ENCODE measurements at regions not wholly inside any gene's neighbourhood (a gene's known extent, or its start where the extent isn't known, plus 50 kb on each side); places are given as distances from the start of the nearest gene placed in this dataset.
A peak's percentile ranks its signal among the peaks of the same experiment; 100 is the strongest.
"Not testable (repeated sequence)": the region's sequence is repeated elsewhere in the genome, so short reads cannot be mapped to it uniquely, and the experiment has no call there.

GRCh38 chr4:170721812-170722373, 632.1 kb upstream of the AADAT start:
- Histone ChIP-seq H3K4me1 (ENCODE audit: control insufficient read depth, insufficient read depth, low read length) (no peaks in the 10 kb centered on the region), H3K27me3 (ENCODE audit: control insufficient read depth, insufficient read depth, low read length) (no peaks in the 10 kb centered on the region), H3K9me3 (ENCODE audit: control insufficient read depth, insufficient read depth, low read length) (no peaks in the 10 kb centered on the region), H3K4me3 (ENCODE audit: low read depth, low read length) (no peak overlapping the region), H3K36me3 (ENCODE audit: control insufficient read depth, insufficient read depth, low read length) (no peaks in the 10 kb centered on the region), H3K27ac (ENCODE audit: low read depth, low read length) (no peak overlapping the region)
- no CpG with 5 or more reads among the region's 1 CpG for WGBS (ENCODE audit: insufficient coverage)
- DNase-seq (ENCODE audit: low read depth in 4 of 6, low spot score in 6 of 6) = no peak

- Histone ChIP-seq H3K36me3 (ENCODE audit: control insufficient read depth, insufficient read depth, low read length) (no peaks in the 10 kb centered on the region), H3K4me3 (ENCODE audit: low read depth, low read length) (no peak overlapping the region), H3K27me3 (ENCODE audit: control insufficient read depth, insufficient read depth, low read length) (no peaks in the 10 kb centered on the region), H3K4me1 (ENCODE audit: control insufficient read depth, insufficient read depth, low read length) (no peaks in the 10 kb centered on the region), H3K9me3 (ENCODE audit: control insufficient read depth, insufficient read depth, low read length) (no peaks in the 10 kb centered on the region), H3K27ac (ENCODE audit: low read depth, low read length) (no peak overlapping the region)
- no CpG with 5 or more reads among the region's 1 CpG for WGBS (ENCODE audit: insufficient coverage)
- no peak for DNase-seq (ENCODE audit: low read depth in 4 of 6, low spot score in 6 of 6)
Measured at GRCh38 chr4:170716868-170717267, 627.1 kb upstream of the AADAT start.

- Histone ChIP-seq H3K9me3 (ENCODE audit: control insufficient read depth, insufficient read depth, low read length) (no peaks in the 10 kb centered on the region), H3K27me3 (ENCODE audit: control insufficient read depth, insufficient read depth, low read length) (no peaks in the 10 kb centered on the region), H3K27ac (ENCODE audit: low read depth, low read length) (no peak overlapping the region), H3K4me3 (ENCODE audit: low read depth, low read length) (no peak overlapping the region), H3K4me1 (ENCODE audit: control insufficient read depth, insufficient read depth, low read length) (no peaks in the 10 kb centered on the region), H3K36me3 (ENCODE audit: control insufficient read depth, insufficient read depth, low read length) (no peaks in the 10 kb centered on the region)
- DNase-seq (ENCODE audit: low read depth in 4 of 6, low spot score in 6 of 6) = no peak
- WGBS (ENCODE audit: insufficient coverage) = no CpG with 5 or more reads among the region's 3 CpGs
Measured at GRCh38 chr4:170705907-170706306, 616.2 kb upstream of the AADAT start.

- WGBS (ENCODE audit: insufficient coverage) = 83% methylated on average over 1 of the region's 5 CpGs
- no peak overlapping the region for H3K27ac ChIP-seq (ENCODE audit: low read depth, low read length)
- H3K27me3 ChIP-seq (ENCODE audit: control insufficient read depth, insufficient read depth, low read length) = no peaks in the 10 kb centered on the region
- H3K36me3 ChIP-seq (ENCODE audit: control insufficient read depth, insufficient read depth, low read length) = no peaks in the 10 kb centered on the region
- no peaks in the 10 kb centered on the region for H3K4me1 ChIP-seq (ENCODE audit: control insufficient read depth, insufficient read depth, low read length)
- no peak overlapping the region for H3K4me3 ChIP-seq (ENCODE audit: low read depth, low read length)
- no peaks in the 10 kb centered on the region for H3K9me3 ChIP-seq (ENCODE audit: control insufficient read depth, insufficient read depth, low read length)
- DNase-seq (ENCODE audit: low read depth in 4 of 6, low spot score in 6 of 6) = no peak
Measured at GRCh38 chr4:170700064-170700463, 610.3 kb upstream of the AADAT start.

- no peak overlapping the region for H3K27ac ChIP-seq (ENCODE audit: low read depth, low read length)
- no peak for DNase-seq (ENCODE audit: low read depth in 4 of 6, low spot score in 6 of 6)
- no CpG with 5 or more reads among the region's 1 CpG for WGBS (ENCODE audit: insufficient coverage)
- no peaks in the 10 kb centered on the region for H3K27me3 ChIP-seq (ENCODE audit: control insufficient read depth, insufficient read depth, low read length)
- H3K4me3 ChIP-seq (ENCODE audit: low read depth, low read length) = no peak overlapping the region
- no peaks in the 10 kb centered on the region for H3K36me3 ChIP-seq (ENCODE audit: control insufficient read depth, insufficient read depth, low read length)
- no peaks in the 10 kb centered on the region for H3K4me1 ChIP-seq (ENCODE audit: control insufficient read depth, insufficient read depth, low read length)
- no peaks in the 10 kb centered on the region for H3K9me3 ChIP-seq (ENCODE audit: control insufficient read depth, insufficient read depth, low read length)
Measured at GRCh38 chr4:170698334-170698733, 608.6 kb upstream of the AADAT start.

GRCh38 chr4:170697845-170698244, 608.1 kb upstream of the AADAT start:
- no peaks in the 10 kb centered on the region for H3K4me1 ChIP-seq (ENCODE audit: control insufficient read depth, insufficient read depth, low read length)
- no CpG with 5 or more reads among the region's 2 CpGs for WGBS (ENCODE audit: insufficient coverage)

GRCh38 chr4:170697045-170697444, 607.3 kb upstream of the AADAT start:
- DNase-seq (ENCODE audit: low read depth in 4 of 6, low spot score in 6 of 6) = no peak
- H3K4me1 ChIP-seq (ENCODE audit: control insufficient read depth, insufficient read depth, low read length) = no peaks in the 10 kb centered on the region
- H3K27me3 ChIP-seq (ENCODE audit: control insufficient read depth, insufficient read depth, low read length) = no peaks in the 10 kb centered on the region
- no peaks in the 10 kb centered on the region for H3K36me3 ChIP-seq (ENCODE audit: control insufficient read depth, insufficient read depth, low read length)
- no peak overlapping the region for H3K27ac ChIP-seq (ENCODE audit: low read depth, low read length)
- no peaks in the 10 kb centered on the region for H3K9me3 ChIP-seq (ENCODE audit: control insufficient read depth, insufficient read depth, low read length)
- H3K4me3 ChIP-seq (ENCODE audit: low read depth, low read length) = no peak overlapping the region

More at GRCh38 chr4:170697845-170698244, 608.1 kb upstream of the AADAT start:
- H3K9me3 ChIP-seq (ENCODE audit: control insufficient read depth, insufficient read depth, low read length) = no peaks in the 10 kb centered on the region
- H3K27ac ChIP-seq (ENCODE audit: low read depth, low read length) = no peak overlapping the region
- H3K27me3 ChIP-seq (ENCODE audit: control insufficient read depth, insufficient read depth, low read length) = no peaks in the 10 kb centered on the region
- DNase-seq (ENCODE audit: low read depth in 4 of 6, low spot score in 6 of 6) = no peak
- H3K36me3 ChIP-seq (ENCODE audit: control insufficient read depth, insufficient read depth, low read length) = no peaks in the 10 kb centered on the region
- no peak overlapping the region for H3K4me3 ChIP-seq (ENCODE audit: low read depth, low read length)

GRCh38 chr4:170691168-170691567, 601.4 kb upstream of the AADAT start:
- Histone ChIP-seq H3K4me1 (ENCODE audit: control insufficient read depth, insufficient read depth, low read length) (no peaks in the 10 kb centered on the region), H3K9me3 (ENCODE audit: control insufficient read depth, insufficient read depth, low read length) (no peaks in the 10 kb centered on the region), H3K27me3 (ENCODE audit: control insufficient read depth, insufficient read depth, low read length) (no peaks in the 10 kb centered on the region), H3K36me3 (ENCODE audit: control insufficient read depth, insufficient read depth, low read length) (no peaks in the 10 kb centered on the region), H3K4me3 (ENCODE audit: low read depth, low read length) (no peak overlapping the region), H3K27ac (ENCODE audit: low read depth, low read length) (no peak overlapping the region)
- peak in 1 of 6 donors; percentile 8 for DNase-seq (ENCODE audit: low read depth in 4 of 6, low spot score in 6 of 6)

- no peak overlapping the region for H3K27ac ChIP-seq (ENCODE audit: low read depth, low read length)
- no peaks in the 10 kb centered on the region for H3K4me1 ChIP-seq (ENCODE audit: control insufficient read depth, insufficient read depth, low read length)
- no peak overlapping the region for H3K4me3 ChIP-seq (ENCODE audit: low read depth, low read length)
- 98% methylated on average over 4 of the region's 6 CpGs for WGBS (ENCODE audit: insufficient coverage)
- H3K9me3 ChIP-seq (ENCODE audit: control insufficient read depth, insufficient read depth, low read length) = no peaks in the 10 kb centered on the region
- H3K27me3 ChIP-seq (ENCODE audit: control insufficient read depth, insufficient read depth, low read length) = no peaks in the 10 kb centered on the region
- no peak for DNase-seq (ENCODE audit: low read depth in 4 of 6, low spot score in 6 of 6)
- no peaks in the 10 kb centered on the region for H3K36me3 ChIP-seq (ENCODE audit: control insufficient read depth, insufficient read depth, low read length)
Measured at GRCh38 chr4:170687751-170688150, 598.0 kb upstream of the AADAT start.

- H3K27ac ChIP-seq (ENCODE audit: low read depth, low read length); H3K4me1 ChIP-seq (ENCODE audit: control insufficient read depth, insufficient read depth, low read length); H3K36me3 ChIP-seq (ENCODE audit: control insufficient read depth, insufficient read depth, low read length); H3K9me3 ChIP-seq (ENCODE audit: control insufficient read depth, insufficient read depth, low read length); DNase-seq (ENCODE audit: low read depth in 4 of 6, low spot score in 6 of 6); H3K4me3 ChIP-seq (ENCODE audit: low read depth, low read length); H3K27me3 ChIP-seq (ENCODE audit: control insufficient read depth, insufficient read depth, low read length): not testable (repeated sequence)
- 65% methylated on average over 2 of the region's 4 CpGs for WGBS (ENCODE audit: insufficient coverage)
Measured at GRCh38 chr4:170685701-170686100, 595.9 kb upstream of the AADAT start.

Data from spinal cord (tissue), 9 donors.